ENCODE measurements at regions not wholly inside any gene's neighbourhood (a gene's known extent, or its start where the extent isn't known, plus 50 kb on each side); places are given as distances from the start of the nearest gene placed in this dataset.

DNA sequence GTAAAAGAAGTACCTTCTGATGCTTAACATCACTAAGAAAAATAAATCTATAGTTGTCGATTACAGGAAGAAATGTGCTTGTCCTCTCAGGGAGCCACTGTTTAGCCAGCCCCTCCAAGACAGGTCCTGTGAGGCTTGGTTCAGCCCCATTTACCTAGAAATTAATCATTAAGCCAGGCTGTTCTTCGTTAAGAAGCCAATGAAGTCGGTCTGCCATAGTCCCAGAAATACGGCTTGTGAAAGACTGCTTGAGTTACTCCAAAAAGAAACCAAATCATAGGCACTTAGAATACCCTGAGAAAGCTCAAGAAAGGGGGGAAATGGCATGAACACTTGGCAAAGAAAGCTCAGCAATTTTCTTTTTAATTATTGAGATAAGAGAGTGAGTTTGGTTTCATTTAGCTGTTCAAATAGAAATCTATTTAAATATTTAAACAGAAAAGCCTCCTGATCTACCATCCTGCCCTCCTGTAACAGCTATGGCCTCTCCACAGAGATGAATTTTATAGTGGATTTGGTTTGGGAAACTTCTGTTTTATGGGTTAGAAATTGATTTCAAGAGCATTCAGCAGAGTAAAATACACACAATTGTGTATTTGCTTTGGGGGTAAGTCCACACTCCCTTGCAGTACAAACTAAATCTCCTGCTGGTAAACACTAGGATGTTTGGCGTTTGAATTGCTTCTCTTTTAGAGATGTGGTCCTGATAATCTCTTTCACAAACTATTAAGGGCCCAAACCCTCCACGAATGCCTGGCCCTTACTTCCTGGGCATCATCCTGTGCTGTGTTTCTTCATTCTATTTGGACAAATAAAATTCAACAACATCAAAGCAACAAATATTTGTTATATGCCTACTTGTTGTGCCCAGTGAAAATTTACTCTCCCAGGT lies 234.4 kb downstream of the SEC23A start:
- TF ChIP-seq, protein P1, sequence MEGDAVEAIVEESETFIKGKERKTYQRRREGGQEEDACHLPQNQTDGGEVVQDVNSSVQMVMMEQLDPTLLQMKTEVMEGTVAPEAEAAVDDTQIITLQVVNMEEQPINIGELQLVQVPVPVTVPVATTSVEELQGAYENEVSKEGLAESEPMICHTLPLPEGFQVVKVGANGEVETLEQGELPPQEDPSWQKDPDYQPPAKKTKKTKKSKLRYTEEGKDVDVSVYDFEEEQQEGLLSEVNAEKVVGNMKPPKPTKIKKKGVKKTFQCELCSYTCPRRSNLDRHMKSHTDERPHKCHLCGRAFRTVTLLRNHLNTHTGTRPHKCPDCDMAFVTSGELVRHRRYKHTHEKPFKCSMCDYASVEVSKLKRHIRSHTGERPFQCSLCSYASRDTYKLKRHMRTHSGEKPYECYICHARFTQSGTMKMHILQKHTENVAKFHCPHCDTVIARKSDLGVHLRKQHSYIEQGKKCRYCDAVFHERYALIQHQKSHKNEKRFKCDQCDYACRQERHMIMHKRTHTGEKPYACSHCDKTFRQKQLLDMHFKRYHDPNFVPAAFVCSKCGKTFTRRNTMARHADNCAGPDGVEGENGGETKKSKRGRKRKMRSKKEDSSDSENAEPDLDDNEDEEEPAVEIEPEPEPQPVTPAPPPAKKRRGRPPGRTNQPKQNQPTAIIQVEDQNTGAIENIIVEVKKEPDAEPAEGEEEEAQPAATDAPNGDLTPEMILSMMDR (IDR thresholded peaks at IDR 0.05; ENCODE audit: low read depth, low read length): no peak
- DNase-seq (ENCODE audit: low read depth in 1 of 2, low spot score in 1 of 2): no peak
- H3K9me3 ChIP-seq (ENCODE audit: low read depth): no peaks in the 10 kb centered on the region
- H3K36me3 ChIP-seq: no peaks in the 10 kb centered on the region
- H3K27me3 ChIP-seq: no peaks in the 10 kb centered on the region
- H3K4me1 ChIP-seq (ENCODE audit: low read depth): peaks cover 9% of the 10 kb centered on the region
- no peak overlapping the region for H3K27ac ChIP-seq
- no peak overlapping the region for H3K4me3 ChIP-seq

DNA sequence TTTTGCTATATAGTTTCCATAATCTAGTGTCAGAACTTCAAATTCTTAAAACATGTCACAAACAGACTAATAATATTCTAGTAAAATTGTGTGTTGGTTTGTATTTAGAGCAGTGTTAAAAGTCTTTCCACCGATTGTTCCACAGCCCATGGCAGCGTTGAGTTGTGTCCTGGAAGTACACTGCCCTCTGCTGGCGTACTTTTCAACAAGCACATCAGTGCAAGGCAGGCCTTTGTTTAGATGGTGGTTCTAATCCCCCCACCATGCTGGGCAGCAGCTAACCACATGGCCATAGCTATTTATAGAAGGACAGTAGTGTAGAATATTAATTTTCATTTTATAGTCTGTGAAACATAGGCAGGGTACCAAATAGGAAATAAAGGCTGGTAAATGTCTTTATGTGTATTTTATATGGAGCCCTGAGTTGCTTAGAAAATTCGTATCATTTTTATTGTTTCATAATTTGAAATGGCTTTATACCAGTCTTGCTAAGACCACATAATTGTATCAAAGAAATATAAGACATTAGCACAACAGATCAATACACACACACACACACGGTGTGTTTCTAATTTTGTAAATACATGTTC lies 235.4 kb downstream of the SEC23A start:
- Histone ChIP-seq H3K36me3 (no peaks in the 10 kb centered on the region), H3K9me3 (ENCODE audit: low read depth) (no peaks in the 10 kb centered on the region), H3K27ac (no peak overlapping the region), H3K4me3 (no peak overlapping the region), H3K4me1 (ENCODE audit: low read depth) (peaks cover 9% of the 10 kb centered on the region), H3K27me3 (no peaks in the 10 kb centered on the region)
- TF ChIP-seq, protein P1 (IDR thresholded peaks at IDR 0.05; ENCODE audit: low read depth, low read length): peak; percentile 86
- DNase-seq (ENCODE audit: low read depth in 1 of 2, low spot score in 1 of 2): peak; percentile 88 to 89

DNA sequence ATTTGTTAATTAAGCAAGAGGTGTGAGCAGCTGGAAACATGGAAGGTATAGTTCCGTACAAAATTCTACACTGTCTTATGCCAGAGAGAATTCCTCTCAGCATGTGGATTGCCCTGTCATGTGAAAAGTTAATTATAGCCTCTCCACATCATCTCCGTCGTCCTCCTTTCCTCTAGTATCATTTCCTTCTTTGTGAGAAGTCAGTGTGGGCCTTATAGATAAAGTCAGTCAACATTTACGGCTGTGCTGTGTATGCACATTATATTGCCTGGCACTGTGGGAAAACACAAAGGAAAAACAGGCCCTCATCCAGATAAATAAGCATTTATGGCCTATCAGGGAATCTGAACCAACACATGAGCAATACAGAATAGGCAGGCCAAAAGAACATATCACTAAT lies 236.6 kb downstream of the SEC23A start:
- no peaks in the 10 kb centered on the region for H3K27me3 ChIP-seq
- no peaks in the 10 kb centered on the region for H3K36me3 ChIP-seq
- H3K9me3 ChIP-seq (ENCODE audit: low read depth): no peaks in the 10 kb centered on the region
- H3K4me3 ChIP-seq: no peak overlapping the region
- peaks cover 9% of the 10 kb centered on the region for H3K4me1 ChIP-seq (ENCODE audit: low read depth)
- TF ChIP-seq, protein P1 (IDR thresholded peaks at IDR 0.05; ENCODE audit: low read depth, low read length): no peak
- DNase-seq (ENCODE audit: low read depth in 1 of 2, low spot score in 1 of 2): no peak
- no peak overlapping the region for H3K27ac ChIP-seq

DNA sequence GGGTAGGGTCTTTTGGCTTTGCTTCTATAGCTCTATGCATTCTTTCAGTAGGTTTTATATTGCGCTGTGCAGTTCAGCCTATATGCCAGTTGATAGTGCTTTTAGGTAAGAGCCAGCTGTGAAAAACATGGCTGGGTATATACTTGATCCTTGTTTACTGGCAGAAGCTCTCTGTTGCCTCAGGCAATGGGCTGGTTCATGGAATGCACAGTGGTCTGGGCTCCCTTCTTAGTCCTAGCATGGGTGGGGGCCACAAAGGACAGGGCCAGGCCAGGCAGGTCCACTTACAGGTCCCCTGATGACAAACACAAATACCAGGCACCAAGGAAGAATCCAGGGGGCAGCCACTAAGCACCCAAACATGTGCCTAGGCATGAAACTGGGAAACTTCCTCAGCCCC lies 240.7 kb downstream of the SEC23A start:
- H3K27me3 ChIP-seq: no peaks in the 10 kb centered on the region
- no peak for DNase-seq (ENCODE audit: low read depth in 1 of 2, low spot score in 1 of 2)
- H3K4me1 ChIP-seq (ENCODE audit: low read depth): peaks cover 9% of the 10 kb centered on the region
- no peak overlapping the region for H3K4me3 ChIP-seq
- no peak overlapping the region for H3K27ac ChIP-seq
- no peaks in the 10 kb centered on the region for H3K36me3 ChIP-seq
- TF ChIP-seq, protein P1 (IDR thresholded peaks at IDR 0.05; ENCODE audit: low read depth, low read length): no peak
- H3K9me3 ChIP-seq (ENCODE audit: low read depth): no peaks in the 10 kb centered on the region

DNA sequence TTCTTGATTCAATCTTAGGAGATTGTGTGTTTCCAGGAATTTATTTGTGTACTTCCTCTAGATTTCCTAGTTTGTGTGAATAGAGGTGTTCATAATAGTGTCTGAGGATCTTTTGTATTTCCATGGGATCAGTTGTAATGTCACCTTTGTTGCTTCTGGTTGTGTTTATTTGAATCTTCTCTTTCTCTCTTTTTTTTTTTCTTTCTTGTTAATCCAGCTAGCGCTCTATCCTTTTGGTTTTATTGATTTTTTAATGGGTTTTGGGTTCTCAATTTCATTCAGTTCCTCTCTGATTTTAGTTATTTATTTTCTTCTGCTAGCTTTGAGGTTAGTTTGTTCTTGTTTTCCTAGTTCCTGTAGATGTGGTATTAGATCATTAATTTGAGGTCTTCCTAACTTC lies 242.5 kb downstream of the SEC23A start:
- H3K4me3 ChIP-seq: no peak overlapping the region
- H3K9me3 ChIP-seq (ENCODE audit: low read depth): no peaks in the 10 kb centered on the region
- no peaks in the 10 kb centered on the region for H3K36me3 ChIP-seq
- TF ChIP-seq, protein P1 (IDR thresholded peaks at IDR 0.05; ENCODE audit: low read depth, low read length): no peak
- no peaks in the 10 kb centered on the region for H3K4me1 ChIP-seq (ENCODE audit: low read depth)
- DNase-seq (ENCODE audit: low read depth in 1 of 2, low spot score in 1 of 2): no peak
- no peak overlapping the region for H3K27ac ChIP-seq
- H3K27me3 ChIP-seq: no peaks in the 10 kb centered on the region
